Upper lobe of left lung (tissue), 4 donors: ENCODE measurements at regions not wholly inside any gene's neighbourhood (a gene's known extent, or its start where the extent isn't known, plus 50 kb on each side); places are given as distances from the start of the nearest gene placed in this dataset.

Source experiments
- CTCF ChIP-seq, 6 experiments: fragments of 450-650 bp in 4 of 6; fragments of 200-600 bp in 2 of 6; sonication (generic) in 2 of 6; IDR thresholded peaks; one replicate each; pipeline ENCODE4 v1.5.1; 2016 to 2019; ENCODE audit warnings: antibody characterized with exemption in 6 of 6
- POLR2A ChIP-seq, 4 donors: fragments of 450-650 bp; IDR thresholded peaks; one replicate each; pipeline ENCODE4 v1.5.1; 2016 to 2017; ENCODE audit warnings: antibody characterized with exemption in 4 of 4, mild to moderate bottlenecking in 2 of 4
- POLR2AphosphoS5 ChIP-seq, 2 donors: sonication (generic); formaldehyde crosslinking; IDR thresholded peaks; one replicate each; pipeline ENCODE4 v1.5.1; 2017; ENCODE audit warnings: antibody characterized with exemption in 2 of 2

DNA sequence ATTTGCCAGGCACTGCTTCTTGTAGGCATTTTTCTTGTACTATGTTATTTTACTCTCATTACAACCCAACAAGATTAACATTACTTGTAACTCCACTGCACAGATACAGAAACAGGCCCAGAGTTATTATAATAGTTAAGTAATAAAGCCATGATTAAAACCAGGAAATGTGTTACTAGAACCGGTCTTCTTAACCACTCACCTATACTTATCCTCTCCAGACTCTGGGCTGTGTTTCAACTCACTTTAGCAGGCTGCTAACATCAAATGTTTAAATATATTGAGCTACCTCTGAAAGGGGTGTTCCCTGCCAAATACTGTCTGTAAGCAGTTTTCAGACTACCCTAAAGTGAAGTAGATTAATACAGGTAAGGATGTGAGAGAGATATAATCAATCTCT is 1227.8 kb downstream of the SORCS3 start:
- TF ChIP-seq CTCF (IDR thresholded peaks at IDR 0.05) (no peak), POLR2AphosphoS5 (IDR thresholded peaks at IDR 0.05) (no peak), POLR2A (IDR thresholded peaks at IDR 0.05) (no peak)
